Endothelial cell (in vitro differentiated cells): ENCODE measurements at regions not wholly inside any gene's neighbourhood (a gene's known extent, or its start where the extent isn't known, plus 50 kb on each side); places are given as distances from the start of the nearest gene placed in this dataset.

Experiments
- DNase-seq: peaks from one replicate; pipeline ENCODE4 v3.0.0; 2021; ENCODE audit warnings: low spot score
- H3K27ac Mint-ChIP-seq: one replicate; pipeline ENCODE4 v1.8.0; 2021; ENCODE audit warnings: mixed read lengths, inconsistent platforms; ENCODE audit not compliant: unreplicated experiment
- H3K27me3 Mint-ChIP-seq: one replicate; pipeline ENCODE4 v1.8.0; 2021; ENCODE audit warnings: mild to moderate bottlenecking, moderate library complexity, mixed read lengths, inconsistent platforms; ENCODE audit not compliant: unreplicated experiment
- H3K36me3 Mint-ChIP-seq: one replicate; pipeline ENCODE4 v1.8.0; 2021; ENCODE audit warnings: mild to moderate bottlenecking, low read depth, mixed read lengths, inconsistent platforms; ENCODE audit not compliant: unreplicated experiment
- H3K4me1 Mint-ChIP-seq: one replicate; pipeline ENCODE4 v1.8.0; 2021; ENCODE audit warnings: mild to moderate bottlenecking, mixed read lengths, inconsistent platforms; ENCODE audit not compliant: unreplicated experiment
- H3K4me3 Mint-ChIP-seq: one replicate; pipeline ENCODE4 v1.8.0; 2021; ENCODE audit warnings: mild to moderate bottlenecking, mixed read lengths, inconsistent platforms; ENCODE audit not compliant: unreplicated experiment
- H3K9me3 Mint-ChIP-seq: one replicate; pipeline ENCODE4 v1.8.0; 2021; ENCODE audit warnings: mixed read lengths, inconsistent platforms; ENCODE audit not compliant: unreplicated experiment
- TF ChIP-seq, protein P1 (sequence below): fragments of 200-600 bp; sonication (generic); IDR thresholded peaks from one replicate; pipeline ENCODE4 v1.5.0; 2021; ENCODE audit warnings: antibody characterized with exemption; ENCODE audit not compliant: unreplicated experiment

DNA sequence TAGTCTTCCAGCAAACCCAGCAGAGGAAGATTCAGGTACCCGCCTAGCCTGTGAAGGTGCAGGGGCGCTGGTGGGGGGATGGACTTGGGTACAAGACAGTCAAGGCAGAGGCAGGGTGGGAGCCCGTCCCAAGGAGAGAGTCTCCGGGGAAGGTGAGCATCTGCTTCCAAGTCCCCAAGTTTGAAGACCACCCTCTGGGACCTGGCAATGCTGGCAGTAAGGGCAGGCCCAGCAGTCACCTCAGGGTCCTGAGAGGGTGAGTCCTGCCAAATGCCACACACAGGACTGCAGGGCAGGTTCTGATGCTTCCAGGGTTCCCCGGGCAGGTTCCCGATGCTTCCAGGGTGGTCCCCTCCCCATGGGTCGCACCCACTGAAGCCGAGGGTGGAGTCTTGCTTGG lies 261.8 kb upstream of the IRX1 start:
- Mint-ChIP-seq H3K27ac (no peak overlapping the region), H3K9me3 (no peaks in the 10 kb centered on the region), H3K4me1 (no peaks in the 10 kb centered on the region), H3K36me3 (no peaks in the 10 kb centered on the region), H3K27me3 (peaks cover 7% of the 10 kb centered on the region), H3K4me3 (no peak overlapping the region)
- no peak for DNase-seq
- TF ChIP-seq, protein P1, sequence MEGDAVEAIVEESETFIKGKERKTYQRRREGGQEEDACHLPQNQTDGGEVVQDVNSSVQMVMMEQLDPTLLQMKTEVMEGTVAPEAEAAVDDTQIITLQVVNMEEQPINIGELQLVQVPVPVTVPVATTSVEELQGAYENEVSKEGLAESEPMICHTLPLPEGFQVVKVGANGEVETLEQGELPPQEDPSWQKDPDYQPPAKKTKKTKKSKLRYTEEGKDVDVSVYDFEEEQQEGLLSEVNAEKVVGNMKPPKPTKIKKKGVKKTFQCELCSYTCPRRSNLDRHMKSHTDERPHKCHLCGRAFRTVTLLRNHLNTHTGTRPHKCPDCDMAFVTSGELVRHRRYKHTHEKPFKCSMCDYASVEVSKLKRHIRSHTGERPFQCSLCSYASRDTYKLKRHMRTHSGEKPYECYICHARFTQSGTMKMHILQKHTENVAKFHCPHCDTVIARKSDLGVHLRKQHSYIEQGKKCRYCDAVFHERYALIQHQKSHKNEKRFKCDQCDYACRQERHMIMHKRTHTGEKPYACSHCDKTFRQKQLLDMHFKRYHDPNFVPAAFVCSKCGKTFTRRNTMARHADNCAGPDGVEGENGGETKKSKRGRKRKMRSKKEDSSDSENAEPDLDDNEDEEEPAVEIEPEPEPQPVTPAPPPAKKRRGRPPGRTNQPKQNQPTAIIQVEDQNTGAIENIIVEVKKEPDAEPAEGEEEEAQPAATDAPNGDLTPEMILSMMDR, result no peak

DNA sequence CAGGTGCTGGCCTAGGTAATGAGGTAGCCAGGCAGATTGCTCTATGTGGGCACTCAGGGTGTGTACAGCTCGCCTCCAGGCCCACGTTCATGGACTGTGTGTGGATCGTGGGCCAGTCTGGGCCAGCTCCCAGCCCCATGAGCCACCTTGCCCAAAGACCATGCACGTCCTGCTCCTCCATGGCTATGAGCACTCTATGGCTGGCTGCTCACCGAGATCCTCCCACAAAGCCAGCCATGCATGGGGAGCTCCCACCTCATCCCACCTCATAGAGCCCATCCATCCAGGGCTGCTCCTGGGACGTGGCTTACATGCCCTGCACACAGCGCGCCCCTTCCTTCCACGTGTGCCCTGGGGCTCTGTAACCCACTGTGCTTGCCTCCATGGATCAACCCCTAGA lies 262.5 kb upstream of the IRX1 start:
- Mint-ChIP-seq H3K9me3 (no peaks in the 10 kb centered on the region), H3K4me1 (no peaks in the 10 kb centered on the region), H3K27ac (no peak overlapping the region), H3K4me3 (no peak overlapping the region), H3K27me3 (peaks cover 3% of the 10 kb centered on the region), H3K36me3 (no peaks in the 10 kb centered on the region)
- DNase-seq, result no peak
- TF ChIP-seq, protein P1, result no peak

DNA sequence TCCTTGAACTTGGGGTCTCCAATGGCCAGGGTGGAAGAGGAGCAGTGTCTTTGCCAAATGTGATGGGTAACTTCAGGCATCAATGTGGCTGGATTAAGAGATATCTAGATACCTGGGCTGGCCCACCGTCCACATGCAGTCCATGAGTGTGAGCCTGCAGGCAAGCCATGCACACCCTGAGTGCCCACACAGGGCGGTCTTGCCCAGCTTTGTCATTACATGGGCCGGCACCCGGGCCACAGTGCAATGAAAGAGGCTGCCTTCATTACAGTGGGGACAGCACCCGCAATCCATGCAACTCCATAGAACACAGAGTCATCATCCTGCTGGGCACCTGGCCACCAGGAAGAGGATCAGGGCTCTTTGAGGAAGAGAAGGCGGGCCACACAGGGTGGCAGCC lies 263.8 kb upstream of the IRX1 start:
- Mint-ChIP-seq H3K27ac (no peak overlapping the region), H3K36me3 (no peaks in the 10 kb centered on the region), H3K9me3 (no peaks in the 10 kb centered on the region), H3K4me1 (no peaks in the 10 kb centered on the region), H3K4me3 (no peak overlapping the region), H3K27me3 (peaks cover 3% of the 10 kb centered on the region)
- no peak for DNase-seq
- TF ChIP-seq, protein P1, result no peak

DNA sequence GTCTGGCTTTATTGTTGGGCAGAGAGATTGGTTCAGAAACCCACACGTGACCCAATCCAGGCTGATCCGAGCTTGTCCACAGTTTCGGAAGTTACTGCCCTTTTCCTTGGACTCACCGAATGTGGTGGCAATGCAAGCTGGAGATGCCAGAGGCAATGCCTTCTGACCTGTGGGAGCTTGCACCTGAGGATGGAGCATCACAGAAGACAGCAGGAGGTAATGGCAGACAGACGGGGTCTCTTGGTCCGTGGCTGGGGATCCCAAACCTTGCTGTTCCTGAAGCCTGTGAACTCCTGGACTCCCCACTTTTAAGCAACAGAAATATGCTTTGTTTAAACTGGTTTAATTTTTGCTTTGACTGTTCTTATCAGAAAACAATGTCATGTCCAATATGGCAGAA lies 265.2 kb upstream of the IRX1 start:
- Mint-ChIP-seq H3K4me3 (no peak overlapping the region), H3K27me3 (peaks cover 3% of the 10 kb centered on the region), H3K36me3 (no peaks in the 10 kb centered on the region), H3K27ac (no peak overlapping the region), H3K4me1 (no peaks in the 10 kb centered on the region), H3K9me3 (no peaks in the 10 kb centered on the region)
- no peak for DNase-seq
- TF ChIP-seq, protein P1, result no peak

DNA sequence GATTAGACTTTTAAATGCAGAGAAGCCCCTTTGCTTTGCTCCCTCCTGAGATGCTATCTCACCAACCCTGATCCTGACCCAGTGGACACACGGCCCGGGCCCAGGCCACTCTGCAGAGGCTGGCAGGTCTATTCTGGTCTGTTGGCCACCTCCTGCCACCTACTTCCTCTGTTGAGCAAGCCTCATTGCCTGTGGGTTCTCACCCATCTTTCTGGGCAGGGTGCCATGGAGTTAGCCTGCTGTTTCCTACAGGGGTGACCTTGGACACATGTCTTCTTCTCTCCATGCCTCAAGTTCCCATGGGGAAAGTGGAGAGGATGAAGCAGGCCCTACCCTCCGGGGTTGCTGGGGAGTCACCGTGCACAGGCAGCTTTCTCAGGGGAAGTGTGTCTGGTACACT lies 266.2 kb upstream of the IRX1 start:
- no peaks in the 10 kb centered on the region for H3K9me3 Mint-ChIP-seq
- H3K4me3 Mint-ChIP-seq, result no peak overlapping the region
- H3K27ac Mint-ChIP-seq, result no peak overlapping the region
- no peak for DNase-seq
- TF ChIP-seq, protein P1, result no peak
- peaks cover 7% of the 10 kb centered on the region for H3K27me3 Mint-ChIP-seq
- no peaks in the 10 kb centered on the region for H3K36me3 Mint-ChIP-seq
- H3K4me1 Mint-ChIP-seq, result no peaks in the 10 kb centered on the region
